ENCODE measurements at regions not wholly inside any gene's neighbourhood (a gene's known extent, or its start where the extent isn't known, plus 50 kb on each side); places are given as distances from the start of the nearest gene placed in this dataset.

GRCh38 chr11:116229236-116229970, 543.4 kb downstream of the BUD13 start:
- TF ChIP-seq ZFX (IDR thresholded peaks at IDR 0.05; ENCODE audit: borderline replicate concordance) = no peak
- TF ChIP-seq CTCF (IDR thresholded peaks at IDR 0.05) = no peak

GRCh38 chr11:116226731-116227130, 546.1 kb downstream of the BUD13 start:
- TF ChIP-seq CTCF (IDR thresholded peaks at IDR 0.05) (no peak), ZFX (IDR thresholded peaks at IDR 0.05; ENCODE audit: borderline replicate concordance) (no peak)
- no peak overlapping the region for H3K27ac ChIP-seq

More at GRCh38 chr11:116229236-116229970, 543.4 kb downstream of the BUD13 start:
- no peak overlapping the region for H3K27ac ChIP-seq

GRCh38 chr11:116225784-116226585, 546.8 kb downstream of the BUD13 start:
- TF ChIP-seq CTCF (IDR thresholded peaks at IDR 0.05) (no peak), ZFX (IDR thresholded peaks at IDR 0.05; ENCODE audit: borderline replicate concordance) (no peak)
- no peak overlapping the region for H3K27ac ChIP-seq

GRCh38 chr11:116225236-116225635, 547.6 kb downstream of the BUD13 start:
- H3K27ac ChIP-seq = no peak overlapping the region
- TF ChIP-seq ZFX (IDR thresholded peaks at IDR 0.05; ENCODE audit: borderline replicate concordance) = no peak
- no peak for TF ChIP-seq CTCF (IDR thresholded peaks at IDR 0.05)

GRCh38 chr11:116224889-116225200, 547.9 kb downstream of the BUD13 start:
- no peak overlapping the region for H3K27ac ChIP-seq
- TF ChIP-seq CTCF (IDR thresholded peaks at IDR 0.05) = no peak

- TF ChIP-seq CTCF (IDR thresholded peaks at IDR 0.05) (peak; percentile 89), ZFX (IDR thresholded peaks at IDR 0.05; ENCODE audit: borderline replicate concordance) (no peak)
- H3K27ac ChIP-seq = no peak overlapping the region
These were observed 548.5 kb downstream of the BUD13 start for GRCh38 chr11:116224154-116224888.

All from 22Rv1 (cell line).